Stimulated activated CD4-positive, alpha-beta T cell treated with anti-CD3 and anti-CD28 coated beads, Interleukin-15, amount 100 ng/mL, for 1 hour (primary cell): ENCODE measurements at regions not wholly inside any gene's neighbourhood (a gene's known extent, or its start where the extent isn't known, plus 50 kb on each side); places are given as distances from the start of the nearest gene placed in this dataset.
"Not testable (repeated sequence)": the region's sequence is repeated elsewhere in the genome, so short reads cannot be mapped to it uniquely, and the experiment has no call there.

ENCODE experiments used
- DNase-seq, 2 donors: peaks; one replicate each; pipeline ENCODE4 v3.0.0-alpha.2; 2020; ENCODE audit warnings: low read depth in 1 of 2, low spot score in 1 of 2

DNA sequence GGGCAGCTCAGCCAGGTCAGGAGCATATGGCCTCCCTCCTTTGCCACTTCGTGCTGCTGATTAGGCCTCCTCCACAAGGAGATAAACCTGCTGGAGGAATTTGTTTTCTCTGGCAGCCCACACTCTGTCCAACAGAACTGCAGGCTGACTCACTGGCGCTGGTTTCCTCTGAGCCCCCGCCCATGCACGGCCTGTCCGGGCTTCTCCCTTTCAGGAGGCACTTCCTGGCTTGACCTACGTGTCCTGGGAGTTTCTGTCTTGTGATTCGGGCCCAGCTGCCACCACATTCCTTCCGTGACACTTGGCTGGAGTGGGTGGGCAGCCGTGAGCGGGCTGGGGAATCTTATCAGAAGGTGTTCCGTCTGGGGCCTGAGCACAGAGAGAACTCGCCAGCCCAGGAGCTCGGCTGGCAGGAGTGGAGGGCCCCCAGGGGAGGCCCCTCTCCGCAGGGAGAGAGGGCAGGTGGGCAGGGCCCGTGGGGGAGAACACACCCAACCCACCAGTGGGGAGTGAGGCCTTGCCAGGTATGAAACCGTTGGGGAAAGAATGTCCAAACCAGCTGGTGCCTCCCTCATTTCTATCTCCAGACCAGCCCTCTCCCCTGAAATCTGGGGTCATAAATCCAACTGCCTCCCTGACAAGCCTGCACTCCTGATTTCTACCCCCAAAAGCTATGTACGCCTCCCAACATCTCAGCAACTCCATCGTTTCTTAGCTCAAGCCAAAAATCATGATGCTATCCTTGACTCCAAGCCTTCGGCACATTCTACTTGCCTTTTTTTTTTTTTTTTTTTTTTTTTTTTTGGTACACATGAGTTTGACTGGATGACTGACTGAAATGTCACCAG, 110.6 kb upstream of the MEF2A start:
- DNase-seq = no peak

DNA sequence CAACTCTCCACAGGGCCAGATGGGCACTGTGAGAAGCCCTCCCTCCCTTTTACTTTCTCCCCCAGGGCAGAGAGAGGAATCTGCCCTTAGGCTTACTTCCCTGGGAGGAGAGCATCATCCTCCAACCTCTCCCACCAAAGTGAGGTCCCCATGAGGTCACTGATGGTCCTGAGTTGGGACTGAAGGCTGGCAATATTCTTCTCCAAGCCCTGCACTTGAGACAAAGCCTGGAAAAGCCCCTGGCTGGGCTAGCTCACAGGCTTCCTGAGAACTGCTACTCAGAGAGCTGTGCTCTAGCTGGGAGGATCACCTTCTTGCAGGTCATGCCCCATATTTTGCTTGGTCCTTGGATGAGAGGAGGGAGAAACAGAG, 110.0 kb upstream of the MEF2A start:
- DNase-seq = no peak

DNA sequence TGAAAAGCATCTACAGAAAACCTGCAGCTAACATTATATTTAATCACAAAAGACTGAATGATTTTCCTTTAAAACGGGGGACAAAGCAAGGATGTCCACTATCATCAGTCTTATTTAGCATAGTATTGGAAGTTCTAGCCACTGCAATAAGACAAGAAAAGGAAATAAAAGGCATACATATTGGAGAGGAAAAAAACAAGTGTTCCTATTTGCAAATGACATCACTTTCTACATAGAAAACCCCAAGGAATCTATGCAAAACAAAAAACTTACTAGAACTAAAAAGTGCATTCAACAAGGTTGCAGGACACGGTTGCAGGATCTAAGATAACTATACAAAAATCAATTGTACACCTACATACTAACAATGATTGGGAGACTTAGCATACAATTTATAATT, 101.6 kb upstream of the MEF2A start:
- DNase-seq = no peak

DNA sequence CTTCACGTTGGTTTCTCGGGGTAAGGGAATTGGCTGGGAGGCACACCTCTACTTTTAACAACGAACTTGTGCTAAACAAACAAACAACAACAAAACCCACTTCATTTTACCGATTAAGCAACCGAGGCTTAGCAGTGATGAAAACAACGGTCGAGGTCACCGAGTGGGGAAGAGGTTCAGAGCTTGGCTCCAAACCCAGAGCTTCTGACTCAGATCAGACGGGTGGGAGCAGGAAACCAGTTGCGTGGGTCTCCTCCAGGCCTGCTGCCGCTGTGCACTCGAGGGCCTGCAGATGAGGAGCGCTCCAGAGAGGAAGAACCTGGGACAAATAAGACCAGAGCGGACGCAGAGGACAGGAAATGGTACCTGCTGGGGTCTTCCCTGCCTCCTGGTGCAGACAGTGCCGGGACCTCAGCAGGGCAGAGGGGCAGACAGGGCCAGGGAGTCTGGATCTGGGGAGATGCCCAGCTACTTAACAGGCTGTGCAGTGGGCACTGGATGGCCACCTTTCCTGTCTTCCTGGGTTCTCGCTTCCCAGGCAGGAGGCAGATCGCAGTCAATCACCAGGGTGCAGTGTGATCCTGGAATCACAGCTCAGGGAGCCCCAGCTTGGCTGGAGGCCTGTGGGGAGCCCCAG, 99.0 kb upstream of the MEF2A start:
- DNase-seq = no peak

DNA sequence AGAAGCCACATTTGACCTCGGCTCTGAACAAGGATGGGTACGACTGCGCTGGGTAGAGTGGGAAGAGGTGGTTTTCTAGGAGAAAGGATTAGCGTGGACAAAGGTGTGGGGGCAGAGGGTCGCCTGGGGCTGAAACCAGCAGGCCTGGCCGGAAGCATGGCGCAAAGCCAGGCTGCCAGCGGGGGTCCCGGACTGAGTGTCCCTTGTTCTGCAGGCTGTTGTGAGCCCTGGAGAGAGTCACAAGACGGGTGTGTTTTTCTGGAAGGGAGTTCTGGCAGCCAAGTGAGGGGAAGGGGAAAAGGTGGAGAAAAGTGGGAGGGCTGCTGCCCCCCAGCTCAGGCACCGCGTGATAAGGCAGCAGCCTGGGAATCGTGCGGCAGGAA, 98.5 kb upstream of the MEF2A start:
- DNase-seq = no peak

DNA sequence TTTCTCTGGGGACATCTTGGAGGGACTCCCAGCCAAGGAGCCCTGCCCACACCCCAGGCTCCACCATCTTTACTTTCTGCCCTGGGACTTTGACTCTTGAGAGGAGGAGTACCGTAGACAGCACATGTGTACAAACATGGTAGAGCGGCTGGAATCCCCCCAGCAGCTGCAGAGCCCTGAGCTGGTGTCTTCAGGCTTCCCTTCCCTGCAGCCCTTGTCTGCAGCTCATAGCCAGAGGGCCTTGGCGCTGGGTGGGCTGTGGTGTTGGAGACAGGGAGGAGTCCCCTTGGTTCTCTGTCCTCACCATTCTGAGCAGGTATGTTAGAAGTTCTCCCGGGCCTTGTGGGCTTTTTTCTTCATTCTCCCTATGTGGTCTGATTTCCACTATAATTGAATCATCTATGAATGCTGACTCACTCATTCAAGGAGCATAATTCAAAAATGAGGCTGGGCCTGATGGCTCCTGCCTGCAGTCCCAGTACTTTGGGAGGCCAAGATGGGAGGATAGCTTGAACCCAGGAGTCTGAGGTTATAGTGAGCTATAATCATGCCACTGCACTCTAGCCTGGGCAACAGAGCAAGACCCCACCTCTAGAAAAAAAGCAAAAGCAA, 97.8 kb upstream of the MEF2A start:
- DNase-seq = no peak

DNA sequence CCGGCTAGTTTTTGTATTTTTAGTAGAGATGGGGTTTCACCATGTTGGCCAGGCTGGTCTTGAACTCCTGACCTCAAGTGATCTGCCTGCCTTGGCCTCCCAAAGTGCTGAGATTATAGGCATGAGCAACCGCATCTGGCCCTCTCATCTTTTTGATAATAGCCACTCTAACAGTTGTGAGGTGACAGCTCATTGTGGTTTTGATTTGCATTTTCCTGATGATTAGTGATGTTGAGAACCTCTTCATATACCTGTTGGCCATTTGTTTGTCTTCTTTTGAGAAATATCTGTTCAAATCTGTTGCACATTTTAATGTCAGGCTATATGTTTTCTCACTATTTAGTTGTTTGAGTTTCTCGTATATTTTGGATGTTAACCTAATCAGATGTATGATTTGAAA, 95.6 kb upstream of the MEF2A start:
- DNase-seq = not testable (repeated sequence)

DNA sequence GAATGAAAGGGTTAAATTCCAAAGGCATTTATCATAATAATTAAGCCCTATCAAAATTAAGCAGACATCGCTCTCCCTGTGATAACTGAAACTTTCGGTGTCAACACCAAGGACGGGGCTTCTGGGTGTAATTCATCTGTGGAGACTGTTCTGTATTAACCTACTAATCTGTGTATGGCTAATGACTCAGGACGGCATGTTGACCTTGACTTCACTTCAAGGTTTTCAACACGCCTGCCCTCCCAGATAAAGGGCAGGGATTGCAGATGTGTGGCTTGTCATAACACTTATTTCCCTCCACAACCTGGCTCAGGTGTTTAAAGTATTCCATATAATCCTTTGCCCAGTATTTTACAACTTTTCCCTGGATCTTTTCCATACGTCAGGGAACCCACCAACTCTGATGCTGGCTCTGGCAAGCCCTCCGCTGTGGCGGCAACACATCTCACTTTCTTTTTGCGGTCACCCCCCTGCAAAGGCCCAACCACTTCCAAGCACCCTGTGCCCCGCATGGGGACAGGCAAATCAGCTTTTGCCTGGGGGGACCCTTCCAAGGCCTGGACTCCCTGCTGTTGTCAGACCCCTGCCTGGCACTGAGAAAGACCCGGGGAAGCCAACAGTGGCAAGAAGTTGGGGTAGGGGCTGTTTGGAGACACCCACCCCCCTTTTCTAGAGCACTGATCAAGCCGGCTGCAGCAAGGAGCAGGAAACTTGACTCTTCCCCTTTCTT, 93.2 kb upstream of the MEF2A start:
- no peak for DNase-seq

DNA sequence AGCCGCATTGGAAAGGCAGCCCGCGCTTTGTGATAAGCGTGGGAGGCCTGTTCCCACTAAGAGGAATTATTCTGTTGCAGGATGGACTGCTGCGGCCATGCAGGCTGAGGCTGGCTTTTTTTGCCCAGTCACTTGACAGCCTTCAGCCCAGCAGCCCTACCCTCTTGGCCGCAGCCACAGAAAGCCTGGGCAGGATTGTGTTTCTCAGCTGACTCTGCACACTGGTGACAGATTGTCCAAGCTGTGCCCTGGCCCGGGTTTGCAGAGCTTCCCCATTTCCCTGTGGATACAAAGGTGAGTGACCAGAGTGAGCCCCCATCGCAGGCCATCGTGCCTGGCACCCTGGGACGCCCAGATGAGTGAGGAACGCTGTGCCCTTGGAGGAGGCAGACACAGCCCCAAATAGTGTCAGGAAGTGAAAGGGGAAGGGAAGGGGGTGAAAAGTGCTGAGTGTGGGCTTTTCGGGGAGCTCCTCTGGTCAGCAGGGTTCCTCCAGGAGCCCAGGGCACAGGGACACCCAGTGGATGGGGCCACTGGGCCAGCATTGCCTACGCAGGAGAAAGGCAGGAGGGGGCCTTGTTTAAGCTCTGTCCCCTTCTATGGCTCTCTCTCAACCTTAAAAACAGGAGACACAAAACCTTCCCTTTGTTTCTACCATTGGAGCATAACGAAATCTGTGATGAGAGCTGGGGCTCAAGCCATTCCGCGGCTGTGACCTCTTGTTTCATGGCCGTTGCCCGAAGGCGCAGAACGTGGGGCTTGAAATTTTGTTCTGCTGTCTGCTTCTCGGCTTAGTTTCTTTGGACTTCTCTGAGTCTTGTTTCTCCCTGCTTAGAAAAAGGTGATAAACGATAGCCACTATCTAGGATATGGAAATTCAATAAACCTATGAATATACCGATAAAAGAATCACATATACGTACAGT, 91.5 kb upstream of the MEF2A start:
- no peak for DNase-seq

DNA sequence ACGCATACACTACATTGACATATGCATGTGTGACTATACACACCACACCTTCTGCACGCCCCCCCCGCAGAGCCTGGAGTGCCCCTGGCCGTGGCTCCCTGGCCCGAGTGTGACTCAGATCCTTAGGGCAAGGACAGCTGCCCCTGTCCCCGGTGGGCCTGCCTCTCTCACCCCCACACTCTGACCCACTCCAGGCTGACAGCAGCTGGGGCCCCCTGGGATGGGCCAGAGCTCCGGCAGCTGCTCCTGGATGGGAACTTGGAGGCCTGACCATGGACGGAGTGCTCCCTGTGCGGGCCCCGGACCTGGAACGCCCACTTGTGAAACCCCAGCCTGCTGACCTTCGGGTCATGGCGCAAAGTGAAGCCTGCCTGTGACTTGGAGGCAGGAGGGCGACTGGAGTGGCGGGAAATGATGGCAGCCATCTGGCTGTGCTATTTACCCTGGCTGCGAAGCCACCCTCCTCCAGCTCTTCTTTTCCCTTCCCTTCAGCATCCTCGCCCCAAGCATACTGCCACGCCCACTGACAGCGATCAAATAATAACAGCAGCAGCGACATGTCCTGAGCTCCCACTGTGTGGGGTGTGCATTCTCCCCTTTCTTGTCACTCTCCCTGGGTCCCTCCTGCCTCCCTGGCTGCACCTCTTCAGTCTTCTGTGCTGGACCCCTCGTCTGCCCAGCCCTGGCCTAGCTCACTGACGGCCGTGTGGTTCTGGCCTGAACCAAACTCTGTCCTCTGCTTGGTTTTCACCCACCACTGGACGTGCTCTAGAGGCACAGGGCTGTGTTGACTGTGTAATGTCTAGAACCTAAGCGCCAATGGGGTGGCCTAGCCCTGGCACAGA, 90.7 kb upstream of the MEF2A start:
- DNase-seq = no peak

DNA sequence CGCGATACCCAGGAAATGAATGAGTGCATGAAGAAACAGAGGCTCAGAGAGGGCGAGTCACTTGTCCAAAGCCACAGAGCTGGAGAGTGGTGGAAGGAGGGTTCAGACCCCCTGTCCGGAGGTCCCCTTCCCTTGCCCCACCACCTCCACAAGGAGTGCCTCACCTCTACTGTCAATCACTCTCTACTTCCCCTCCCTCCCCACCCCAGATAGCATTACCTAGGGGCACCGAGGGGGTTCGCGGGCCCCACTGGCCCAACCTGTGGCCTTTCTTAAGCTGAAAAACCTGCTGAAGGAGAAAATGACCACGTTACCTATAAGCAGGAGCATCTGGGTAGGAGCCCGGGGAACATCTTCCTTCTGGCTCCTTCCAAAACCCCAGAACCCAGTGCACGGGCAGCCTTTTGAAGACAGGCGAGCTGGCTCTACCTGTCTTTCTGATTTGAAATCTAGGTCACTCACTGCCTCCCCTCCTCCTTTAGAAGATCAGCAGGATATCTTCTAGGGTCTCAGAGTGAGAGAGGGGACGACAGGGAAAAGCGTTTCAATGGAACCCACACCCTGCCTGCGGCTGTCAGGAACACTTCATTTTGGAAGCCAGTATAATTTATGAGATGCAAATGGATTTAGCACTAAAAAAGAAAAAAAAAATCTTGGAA, 89.9 kb upstream of the MEF2A start:
- no peak for DNase-seq

DNA sequence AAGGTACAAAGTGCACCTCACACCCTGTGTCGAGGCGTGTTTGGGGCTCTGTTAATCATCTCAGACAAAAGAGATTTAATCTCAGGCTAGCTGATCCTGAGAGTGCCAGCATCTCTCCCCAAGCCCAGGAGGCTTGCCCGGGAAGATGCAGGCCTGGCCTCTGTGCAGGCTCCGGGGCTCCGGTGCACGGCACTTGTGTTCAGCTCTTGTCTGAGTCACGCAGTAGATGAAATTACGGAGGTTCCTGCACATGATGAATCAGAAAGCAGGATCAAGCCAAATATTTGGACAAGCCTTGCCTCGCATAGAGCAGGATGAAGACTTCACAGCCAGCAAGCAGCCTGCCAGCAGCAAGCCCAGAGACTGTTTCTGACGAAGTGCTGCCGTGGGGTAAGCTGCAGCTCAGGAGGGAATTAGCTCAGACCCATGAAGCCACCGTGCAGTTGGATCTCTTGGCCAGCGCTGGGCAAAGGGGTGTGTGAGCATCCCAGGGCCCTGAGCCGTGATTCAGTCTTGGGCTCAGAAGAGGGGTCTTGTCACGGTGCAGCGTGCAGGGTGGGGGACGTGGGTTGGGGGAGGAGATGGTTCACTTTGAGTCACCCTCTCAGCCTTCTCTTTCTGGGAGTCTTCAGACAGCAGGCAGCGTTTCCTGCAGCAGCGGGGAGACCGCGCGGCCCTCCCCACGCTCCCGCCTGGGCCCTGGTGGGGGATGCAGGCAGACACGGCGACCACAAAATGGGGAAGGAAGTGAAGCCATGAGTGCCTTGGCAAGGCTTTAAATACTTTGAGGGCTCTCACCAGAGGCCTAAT, 89.2 kb upstream of the MEF2A start:
- no peak for DNase-seq

DNA sequence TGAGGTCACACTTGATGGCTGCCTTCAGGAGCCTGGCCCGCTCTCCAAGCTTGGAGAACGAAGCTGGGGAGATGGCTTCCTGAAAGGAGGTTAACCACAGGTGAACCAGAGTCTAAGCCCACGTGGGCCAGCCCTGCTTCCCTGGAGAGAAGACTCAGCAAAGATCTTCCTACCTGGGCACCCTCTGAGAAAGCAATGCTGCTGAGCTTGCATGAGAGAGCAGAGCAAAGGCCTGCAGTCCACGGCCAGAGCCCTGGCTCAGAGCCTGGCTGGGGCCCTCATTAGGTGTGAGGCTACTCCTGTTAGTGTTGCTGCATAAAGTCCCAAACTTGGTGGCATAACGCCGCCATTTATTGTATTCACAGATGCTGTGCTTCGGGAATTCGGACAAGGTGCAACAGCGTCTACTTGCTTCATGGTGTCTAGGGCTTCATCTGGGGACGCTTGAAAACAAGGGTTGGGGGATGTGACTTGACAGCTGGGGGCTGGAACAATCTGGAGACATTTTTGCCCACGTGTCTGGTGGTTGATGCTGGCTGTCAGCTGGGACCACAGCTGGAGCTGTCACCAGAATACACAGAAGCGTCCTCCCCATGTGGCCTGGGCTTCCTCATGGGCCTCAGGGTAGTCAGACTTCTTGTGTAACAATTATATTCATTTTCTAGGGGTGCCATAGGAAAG, 87.9 kb upstream of the MEF2A start:
- DNase-seq = no peak

DNA sequence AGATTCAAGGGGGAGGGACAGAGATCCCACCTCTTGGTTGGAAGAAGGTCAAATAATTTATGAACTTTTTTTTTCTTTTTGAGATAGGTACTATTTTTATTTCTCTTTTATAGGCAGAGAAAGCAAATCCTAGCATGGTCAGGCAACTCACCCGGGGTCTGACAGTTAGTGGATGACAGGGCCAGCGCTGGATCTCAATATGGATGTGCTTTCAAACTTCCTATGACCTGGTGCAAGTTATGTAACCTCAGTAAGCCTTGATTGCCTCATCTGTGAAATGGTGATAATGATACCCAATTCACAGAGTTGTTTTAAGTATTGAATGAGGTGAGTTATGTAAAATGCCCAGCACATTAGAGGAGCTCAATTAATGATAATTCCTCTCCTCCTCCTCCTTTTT, 86.8 kb upstream of the MEF2A start:
- DNase-seq = no peak

DNA sequence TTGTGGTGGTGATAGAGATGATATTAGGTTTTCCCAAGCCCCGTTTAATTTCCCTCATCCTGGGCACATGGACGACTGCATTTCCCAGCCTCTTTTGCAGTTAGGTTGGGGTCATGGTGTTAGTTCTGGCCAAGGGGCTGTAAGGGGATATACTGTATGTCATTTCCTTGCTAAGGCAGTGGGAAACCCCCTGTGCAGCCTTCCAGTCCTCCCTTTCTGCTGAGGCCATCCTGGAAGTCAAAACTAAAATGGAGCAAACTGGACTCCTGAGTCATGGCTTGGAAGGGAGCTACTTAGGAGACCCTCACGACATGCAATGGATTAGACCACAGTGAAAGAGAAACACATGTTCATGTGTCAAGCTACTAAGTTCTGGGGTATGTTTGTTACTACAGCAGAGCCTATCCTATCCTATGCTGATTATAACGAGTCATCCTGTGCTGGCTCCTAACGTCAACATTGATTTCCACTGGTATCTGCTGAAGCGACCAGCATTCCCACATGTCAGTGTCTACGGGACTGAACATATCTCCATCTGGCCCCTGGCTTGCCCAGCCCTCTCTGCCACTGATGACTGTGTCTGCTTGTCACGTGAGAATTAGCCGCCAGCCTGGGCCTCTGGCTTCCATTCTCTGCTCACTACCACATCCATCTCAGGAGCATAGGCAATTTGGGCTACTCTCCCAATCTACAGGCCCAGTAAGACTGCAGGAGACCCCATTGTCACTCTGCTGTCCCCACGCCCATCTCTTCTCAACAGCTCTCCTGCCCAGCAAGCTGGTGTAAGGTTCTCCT, 85.6 kb upstream of the MEF2A start:
- no peak for DNase-seq

DNA sequence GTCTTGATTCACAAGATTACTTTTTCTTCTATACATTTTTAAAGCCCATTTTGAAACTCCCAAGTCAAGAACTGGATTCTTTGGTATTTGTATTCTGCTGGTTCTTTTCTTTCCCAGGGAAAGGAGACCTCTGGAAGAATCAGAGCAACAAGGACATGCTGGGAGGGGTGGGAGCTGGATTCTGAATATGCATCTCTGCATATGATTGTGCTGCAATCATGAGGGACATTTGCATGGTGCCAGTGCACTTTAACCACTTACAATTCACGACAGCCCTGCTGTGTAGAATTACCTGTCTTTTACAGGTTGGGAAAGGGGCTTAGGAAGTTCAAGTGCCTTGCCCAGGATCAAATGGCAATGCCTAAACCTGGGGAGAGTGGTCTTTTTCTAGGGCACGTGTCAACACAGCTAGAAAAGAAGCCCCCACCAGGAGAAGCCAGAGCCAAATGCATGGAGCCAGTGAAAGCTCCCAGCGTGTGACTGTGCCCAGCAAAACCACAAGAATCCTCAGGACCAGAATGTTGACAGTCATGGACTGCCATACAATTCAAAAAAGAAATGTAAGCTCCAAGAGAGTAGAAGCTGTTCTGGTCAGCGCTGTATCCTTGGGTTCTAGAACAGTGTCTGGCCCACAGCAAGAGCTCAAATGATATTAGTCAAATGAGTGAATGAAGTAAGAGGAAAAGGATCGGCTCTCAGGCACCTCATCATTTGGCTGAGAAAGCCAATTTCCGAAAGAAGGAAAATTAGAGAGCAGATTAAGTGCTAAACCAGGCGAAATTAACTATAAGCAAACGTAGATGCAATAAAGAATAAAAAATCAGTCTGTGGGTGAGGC, 84.5 kb upstream of the MEF2A start:
- DNase-seq = no peak

DNA sequence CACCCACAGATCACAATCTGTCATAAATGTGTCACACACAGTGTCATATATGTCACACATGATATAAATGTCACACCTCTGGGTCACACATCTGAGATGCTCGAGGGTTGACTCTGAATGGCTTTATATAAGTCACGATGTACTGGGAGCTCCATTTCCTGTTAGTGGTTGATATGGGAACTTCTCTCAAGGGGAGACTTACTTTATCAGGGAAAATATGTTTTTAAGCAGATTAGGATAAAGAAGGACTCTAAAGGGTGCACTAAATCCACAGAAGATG, 83.9 kb upstream of the MEF2A start:
- DNase-seq = no peak
